ENCODE measurements at regions not wholly inside any gene's neighbourhood (a gene's known extent, or its start where the extent isn't known, plus 50 kb on each side); places are given as distances from the start of the nearest gene placed in this dataset.

DNA sequence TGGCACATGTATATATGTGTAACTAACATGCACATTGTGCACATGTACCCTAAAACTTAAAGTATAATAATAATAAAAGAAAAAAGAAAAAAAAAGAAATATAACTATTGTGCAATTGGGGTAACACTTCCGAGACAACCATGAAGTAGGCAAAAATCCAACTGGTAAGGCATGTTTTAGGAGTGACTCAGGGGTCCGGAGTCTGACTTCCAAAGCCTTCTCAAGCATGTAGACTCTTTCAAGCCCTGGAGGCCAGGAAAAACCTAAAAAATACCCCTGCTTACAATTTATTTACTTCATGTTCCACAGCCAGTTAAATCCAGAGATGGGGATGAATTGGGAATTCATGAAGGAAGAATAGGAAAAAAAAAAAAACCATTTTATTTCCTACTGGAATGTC is 161.3 kb upstream of the PHACTR1 start:
- DNase-seq = no peak

DNA sequence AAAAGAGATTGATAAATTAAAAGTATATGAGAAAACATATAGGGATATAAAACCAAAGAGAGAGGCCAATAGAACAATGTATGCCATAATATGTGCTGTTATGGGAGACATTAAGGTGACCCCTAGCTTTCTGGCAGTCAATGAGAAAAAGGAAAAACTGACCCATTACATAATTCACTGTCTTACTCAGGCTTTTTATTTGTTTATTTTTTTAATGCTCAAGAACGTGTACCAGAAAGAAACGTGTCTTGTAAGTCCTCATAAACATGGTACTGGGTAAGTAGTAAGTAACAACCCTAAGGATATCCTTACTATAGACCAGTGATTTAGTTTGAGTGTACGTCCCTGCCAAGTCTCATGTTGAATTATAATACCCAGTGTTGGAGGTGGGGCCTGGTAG is 160.8 kb upstream of the PHACTR1 start:
- no peak for DNase-seq

- no peak for DNase-seq
Measured at GRCh38 chr6:12557765-12558164, 158.8 kb upstream of the PHACTR1 start.

GRCh38 chr6:12560315-12560714 is 156.3 kb upstream of the PHACTR1 start:
- DNase-seq = no peak

GRCh38 chr6:12566618-12567123 is 149.9 kb upstream of the PHACTR1 start:
- DNase-seq = no peak

DNA sequence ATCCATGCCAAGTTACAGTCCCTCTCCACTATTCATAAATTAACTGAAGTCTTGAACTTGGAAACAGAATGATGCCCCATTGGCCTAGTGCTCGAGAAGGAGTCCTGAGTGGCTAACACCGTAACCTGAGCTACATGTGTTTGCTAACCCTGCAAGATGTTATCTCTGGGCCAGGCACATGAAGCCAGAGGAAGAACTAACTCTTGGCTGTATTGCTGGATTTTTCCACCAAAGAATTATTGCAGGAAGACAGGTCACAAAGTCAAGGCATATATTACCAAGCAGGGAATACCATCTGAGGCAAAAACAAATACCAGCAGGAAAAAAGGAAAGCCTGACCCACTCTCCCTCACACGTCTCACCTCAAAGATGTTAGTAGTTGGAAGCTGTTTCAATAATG is 148.9 kb upstream of the PHACTR1 start:
- no peak for DNase-seq

- no peak for DNase-seq
Measured at GRCh38 chr6:12569646-12570045, 146.9 kb upstream of the PHACTR1 start.

DNA sequence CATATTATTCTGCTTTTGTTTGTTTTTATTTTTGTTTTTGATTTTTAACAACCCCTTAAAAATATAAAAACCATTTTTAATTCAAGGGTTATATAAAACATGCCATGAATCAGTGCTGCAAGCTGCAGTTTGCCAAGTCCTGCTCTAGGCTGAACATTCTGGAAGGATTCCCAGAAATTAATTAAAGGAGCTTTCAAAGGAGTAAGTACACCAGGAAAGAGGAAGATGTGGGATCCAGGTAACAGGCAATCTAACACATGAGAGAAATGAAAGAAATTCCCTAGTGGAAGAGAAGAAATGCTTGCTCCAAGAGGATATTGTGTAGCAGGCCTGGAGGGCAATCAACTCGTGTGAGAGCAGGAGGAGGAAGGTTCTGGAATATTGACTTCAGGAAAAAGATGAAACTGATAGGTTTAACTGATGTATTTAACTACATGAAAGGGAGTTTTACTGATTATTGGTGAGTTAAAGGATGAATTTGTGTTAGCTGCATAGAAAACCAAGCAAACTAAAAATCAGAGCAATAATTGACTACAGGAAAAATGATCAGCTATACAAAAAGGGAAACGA is 146.0 kb upstream of the PHACTR1 start:
- no peak for DNase-seq

- DNase-seq = no peak
Measured at GRCh38 chr6:12572896-12573827, 143.4 kb upstream of the PHACTR1 start.

- no peak for DNase-seq
Measured at GRCh38 chr6:12575961-12576360, 140.6 kb upstream of the PHACTR1 start.

DNA sequence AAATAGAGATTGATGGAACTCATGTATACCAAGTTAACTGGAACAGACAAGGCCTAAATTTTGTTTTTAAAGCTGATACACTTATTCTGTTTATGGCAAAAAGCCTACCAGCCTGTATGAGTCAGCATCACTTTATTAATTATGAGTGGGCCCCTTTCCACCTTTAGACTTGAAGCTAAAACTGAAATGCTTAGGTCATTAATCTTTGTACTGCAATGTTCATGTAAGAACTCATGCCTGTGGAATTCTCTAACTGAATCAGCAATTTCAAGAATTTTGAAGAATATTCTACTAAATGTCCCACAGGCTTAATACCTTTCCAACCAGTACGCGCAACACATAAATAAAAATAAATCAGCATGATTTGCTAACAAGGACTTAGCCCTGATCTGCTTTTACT is 140.2 kb upstream of the PHACTR1 start:
- DNase-seq = no peak

- no peak for DNase-seq
Measured at GRCh38 chr6:12577124-12577850, 139.3 kb upstream of the PHACTR1 start.

DNA sequence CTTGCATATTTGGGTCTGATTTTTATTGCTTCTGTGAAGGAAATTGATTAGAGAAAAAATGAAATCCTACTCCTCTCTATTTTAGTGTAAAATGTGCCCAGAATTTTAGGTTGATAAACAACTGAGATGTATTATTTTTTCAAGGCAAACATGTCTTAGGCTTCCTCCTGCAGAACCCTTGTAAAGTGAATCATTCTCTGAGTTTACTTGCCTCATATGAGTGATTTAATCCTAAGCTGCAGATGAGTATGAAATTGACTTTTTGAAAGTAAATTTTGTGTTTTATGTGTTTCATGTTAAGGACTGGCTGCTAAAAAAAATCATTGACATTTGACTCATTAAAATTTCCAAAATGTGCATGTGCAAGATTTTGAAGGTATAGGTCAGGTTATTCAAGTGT is 138.5 kb upstream of the PHACTR1 start:
- DNase-seq = no peak

GRCh38 chr6:12578751-12579150 is 137.8 kb upstream of the PHACTR1 start:
- DNase-seq = no peak

GRCh38 chr6:12580290-12580689 is 136.3 kb upstream of the PHACTR1 start:
- no peak for DNase-seq

DNA sequence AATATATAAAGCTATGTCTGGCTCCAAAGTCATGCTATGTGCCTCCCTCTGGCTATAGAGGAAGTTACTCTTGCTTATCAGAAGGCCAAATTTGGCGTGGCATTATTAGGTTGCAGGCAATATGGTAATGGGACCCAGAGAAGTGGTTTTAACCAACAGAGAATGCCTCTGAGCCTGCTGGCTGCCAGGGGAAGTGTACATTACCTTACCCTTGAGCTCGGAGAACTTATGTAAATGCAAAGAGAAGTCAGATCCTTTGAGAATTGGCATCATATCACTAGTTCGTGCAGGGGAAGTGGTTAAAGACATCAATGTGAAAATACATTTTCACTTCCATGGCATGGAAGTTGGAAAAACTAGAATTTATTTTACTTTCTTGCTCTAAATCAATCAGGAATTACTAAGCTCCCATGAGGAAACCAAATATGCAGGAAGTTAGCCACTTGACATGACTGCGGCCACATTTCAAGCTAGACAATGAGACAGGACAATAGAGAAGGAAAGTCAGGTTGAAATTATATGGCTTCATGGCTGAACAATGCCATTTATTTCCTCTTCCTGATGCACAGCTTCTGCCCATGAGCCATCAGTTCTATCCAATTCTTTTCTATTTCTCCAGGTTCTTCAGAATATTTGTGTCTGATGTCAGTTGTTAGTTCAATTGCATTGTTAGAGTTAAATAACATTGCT is 134.0 kb upstream of the PHACTR1 start:
- no peak for DNase-seq

DNA sequence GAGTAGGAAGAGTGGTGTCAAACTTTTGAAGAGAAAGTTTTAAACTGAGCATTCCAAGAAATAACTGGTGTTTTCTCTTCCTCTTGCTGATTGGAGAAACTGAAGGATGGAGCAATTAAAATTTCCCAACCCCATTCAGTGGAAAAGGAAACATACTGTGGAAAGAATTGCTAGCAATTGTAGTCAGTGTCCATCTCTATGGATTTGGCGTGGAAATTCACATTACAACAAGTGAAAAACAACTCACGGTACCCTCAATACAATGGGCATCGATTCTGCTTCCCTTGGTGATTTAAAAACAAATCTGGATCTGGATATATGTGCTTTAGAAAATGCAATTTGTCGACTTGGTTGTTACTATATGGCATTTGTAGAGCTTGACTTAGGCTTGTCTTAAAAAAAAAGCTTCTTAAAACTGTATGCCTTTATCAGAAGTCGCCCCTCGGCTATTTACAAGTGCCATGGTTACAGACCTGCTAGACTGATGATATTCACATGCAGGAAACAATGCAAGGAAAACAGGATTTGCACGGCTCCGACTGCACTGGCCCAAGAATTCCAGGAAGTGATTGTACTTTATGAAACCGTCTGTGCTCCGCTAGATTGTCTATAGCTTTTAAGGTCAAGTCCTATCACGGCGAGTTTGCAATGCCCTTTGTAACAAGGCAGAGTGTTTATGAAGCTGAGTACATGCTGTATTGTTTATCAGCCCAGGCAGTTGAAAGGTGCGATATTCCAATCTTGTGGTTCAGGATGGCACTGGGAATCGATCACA is 131.7 kb upstream of the PHACTR1 start:
- DNase-seq = no peak

DNA sequence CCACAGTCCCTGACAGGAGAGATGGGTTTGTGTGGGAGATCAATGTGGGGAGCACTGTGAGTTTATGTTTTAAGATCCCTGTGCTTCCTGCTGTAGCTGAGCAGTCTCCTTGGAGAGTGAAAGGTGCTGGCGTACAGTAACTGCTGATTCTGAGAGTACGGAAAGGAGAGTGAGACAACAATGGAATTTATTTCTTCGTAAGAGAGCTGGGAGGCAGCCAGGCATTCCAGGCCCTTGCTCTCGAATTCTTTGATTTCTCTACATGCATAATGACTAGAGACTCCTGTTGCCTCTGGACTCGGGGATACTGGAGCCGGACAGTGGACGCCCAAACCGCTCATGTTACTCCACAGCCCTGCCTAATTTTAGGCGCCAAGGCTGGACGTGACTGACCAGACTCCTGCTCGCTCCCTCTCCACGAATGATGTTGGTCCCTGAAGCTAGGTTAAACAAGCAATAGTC is 131.0 kb upstream of the PHACTR1 start:
- no peak for DNase-seq

DNA sequence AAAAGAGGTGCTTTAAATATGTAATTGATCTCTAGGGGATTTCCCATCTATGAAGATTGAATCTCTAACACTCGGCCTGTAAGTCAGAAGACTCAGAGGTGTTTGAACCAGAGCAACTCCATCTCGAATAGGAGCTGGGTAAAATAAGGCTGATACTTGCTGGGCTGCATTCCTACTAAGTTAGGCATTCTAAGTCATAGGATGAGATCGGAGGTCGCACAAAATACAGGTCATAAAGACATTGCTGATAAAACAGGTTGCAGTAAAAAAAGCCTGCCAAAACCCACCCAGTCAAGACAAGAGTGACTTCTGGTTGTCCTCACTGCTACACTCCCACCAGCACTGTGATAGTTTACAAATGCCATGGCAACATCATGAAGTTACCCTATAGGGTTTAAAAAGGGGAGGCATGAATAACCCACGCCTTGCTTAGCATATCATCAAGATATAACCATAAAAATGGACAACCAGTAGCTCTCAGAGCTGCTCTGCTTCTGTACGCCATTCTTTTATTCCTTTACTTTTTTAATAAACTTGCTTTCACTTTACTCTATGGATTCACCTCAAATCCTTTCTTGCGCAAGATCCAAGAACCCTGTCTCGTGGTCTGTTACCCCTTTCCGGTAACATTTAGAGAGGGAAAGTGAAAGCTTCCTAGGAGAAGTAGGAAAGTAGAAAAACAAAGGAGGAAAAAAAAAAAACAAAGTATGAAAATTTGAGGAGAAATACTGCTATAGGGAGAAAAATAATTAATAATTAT is 129.7 kb upstream of the PHACTR1 start:
- DNase-seq = no peak

DNA sequence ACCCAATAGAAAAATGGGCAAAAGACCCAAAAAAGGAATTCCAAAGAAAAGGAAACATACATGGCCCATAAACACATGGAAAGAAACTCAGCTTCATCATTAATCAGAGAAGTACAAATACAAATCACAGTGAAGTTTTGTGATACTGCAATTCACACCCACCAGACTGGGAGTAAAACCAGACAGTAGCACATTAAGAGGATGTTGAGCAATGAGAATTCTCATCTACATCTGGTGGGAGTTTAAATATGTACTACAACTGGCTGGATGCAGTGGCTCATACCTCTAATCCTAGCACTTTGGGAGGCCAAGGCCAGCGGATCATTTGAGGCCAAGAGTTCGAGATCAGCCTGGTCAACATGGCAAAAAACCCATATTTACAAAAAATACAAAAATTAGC is 125.7 kb upstream of the PHACTR1 start:
- no peak for DNase-seq

DNA sequence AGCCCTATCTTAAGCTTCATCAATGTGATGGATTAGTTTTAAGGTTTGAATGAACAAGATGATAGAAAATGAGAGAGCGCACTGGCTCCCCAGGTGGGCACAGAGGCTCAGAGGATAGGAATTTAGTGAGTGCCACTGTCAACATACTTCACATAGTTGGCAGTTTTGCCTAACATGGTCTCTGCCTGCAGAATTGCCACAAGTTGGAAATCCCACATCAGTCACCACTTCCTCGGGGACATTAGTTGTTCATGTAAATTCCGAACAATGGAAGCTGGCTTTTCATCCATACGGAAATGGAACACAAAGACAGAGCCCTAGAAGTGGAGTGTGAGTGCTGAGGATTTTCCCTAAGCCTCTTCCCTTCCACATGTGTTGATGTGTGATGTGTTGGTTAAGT is 123.9 kb upstream of the PHACTR1 start:
- no peak for DNase-seq

All from NCI-H2081 (cell line).